Tibial nerve (tissue), 4 donors: ENCODE measurements at regions not wholly inside any gene's neighbourhood (a gene's known extent, or its start where the extent isn't known, plus 50 kb on each side); places are given as distances from the start of the nearest gene placed in this dataset.

ENCODE experiments used
- DNase-seq, 2 donors: peaks; one replicate each; pipeline ENCODE4 v3.0.0-alpha.2; 2019; ENCODE audit warnings: low spot score in 2 of 2
- H3K27ac ChIP-seq, 4 donors: fragments of 200-600 bp; sonication (generic) in 3 of 4; one replicate each; pipeline ENCODE4 v1.5.1; 2017 to 2019; ENCODE audit warnings: mild to moderate bottlenecking in 1 of 4
- H3K27me3 ChIP-seq, 2 donors: fragments of 200-600 bp; sonication (generic) in 1 of 2; one replicate each; pipeline versions ENCODE4 v1.5.1 to v1.6.0; 2017 to 2019
- H3K36me3 ChIP-seq, 3 donors: fragments of 200-600 bp; sonication (generic); one replicate each; pipeline ENCODE4 v1.5.1; 2018 to 2019
- H3K4me1 ChIP-seq, 4 donors: fragments of 200-600 bp; sonication (generic) in 3 of 4; one replicate each; pipeline ENCODE4 v1.5.1; 2017 to 2019
- H3K4me3 ChIP-seq, 4 donors: fragments of 200-600 bp; sonication (generic) in 3 of 4; one replicate each; pipeline ENCODE4 v1.5.1; 2017 to 2019; ENCODE audit warnings: mild to moderate bottlenecking in 1 of 4, moderate library complexity in 1 of 4
- H3K9me3 ChIP-seq, 4 donors: fragments of 200-600 bp; sonication (generic) in 3 of 4; one replicate each; pipeline ENCODE4 v1.5.1; 2017 to 2019
- CTCF ChIP-seq, 5 experiments: fragments of 200-600 bp in 3 of 5; fragments of 450-650 bp in 2 of 5; sonication (generic) in 3 of 5; IDR thresholded peaks; one replicate each; pipeline ENCODE4 v1.5.1; 2016 to 2019; ENCODE audit warnings: antibody characterized with exemption in 5 of 5, mild to moderate bottlenecking in 3 of 5, moderate library complexity in 2 of 5
- EP300 ChIP-seq, 2 donors: sonication (generic); formaldehyde crosslinking; IDR thresholded peaks; one replicate each; pipeline ENCODE4 v1.6.1; 2017; ENCODE audit warnings: antibody characterized with exemption in 2 of 2, mild to moderate bottlenecking in 1 of 2
- POLR2A ChIP-seq, 2 donors: fragments of 450-650 bp; IDR thresholded peaks; one replicate each; pipeline ENCODE4 v1.6.1; 2017; ENCODE audit warnings: antibody characterized with exemption in 2 of 2, mild to moderate bottlenecking in 2 of 2, moderate library complexity in 2 of 2
- WGBS, 2 donors: methylation state at CpG; one replicate each; pipeline ENCODE4 v1.1.5; 2018; 5-methylcytosine and 5-hydroxymethylcytosine counted together

- Histone ChIP-seq H3K9me3 (no peaks in the 10 kb centered on the region), H3K4me3 (peak overlapping the region in 3 of 4 donors; percentile 4 to 23 (median 23)), H3K36me3 (no peaks in the 10 kb centered on the region), H3K27me3 (no peaks in the 10 kb centered on the region), H3K4me1 (peaks cover 0 to 33% (median 2%) of the 10 kb centered on the region in 4 donors), H3K27ac (peak overlapping the region in 3 of 4 donors; percentile 10 to 70 (median 58))
- TF ChIP-seq CTCF (IDR thresholded peaks at IDR 0.05) (no peak), EP300 (IDR thresholded peaks at IDR 0.05) (no peak), POLR2A (IDR thresholded peaks at IDR 0.05) (no peak)
- DNase-seq = no peak
- WGBS, 2 donors = 25 to 29% methylated on average over 5 of the region's 5 CpGs
These were observed 460.6 kb upstream of the NR2F2 start for GRCh38 chr15:95869920-95870319.

GRCh38 chr15:95872366-95872771 is 458.1 kb upstream of the NR2F2 start:
- Histone ChIP-seq H3K4me3 (no peak overlapping the region), H3K27me3 (no peaks in the 10 kb centered on the region), H3K9me3 (no peaks in the 10 kb centered on the region), H3K36me3 (no peaks in the 10 kb centered on the region), H3K4me1 (peaks cover 0 to 44% (median 2%) of the 10 kb centered on the region in 4 donors), H3K27ac (no peak overlapping the region)
- DNase-seq = no peak
- TF ChIP-seq POLR2A (IDR thresholded peaks at IDR 0.05) (no peak), CTCF (IDR thresholded peaks at IDR 0.05) (no peak), EP300 (IDR thresholded peaks at IDR 0.05) (no peak)
- 92 to 93% methylated on average over 3 of the region's 3 CpGs for WGBS, 2 donors

- Histone ChIP-seq H3K4me3 (peak overlapping the region in 1 of 4 donors; percentile 4), H3K9me3 (no peaks in the 10 kb centered on the region), H3K36me3 (no peaks in the 10 kb centered on the region), H3K4me1 (peaks cover 0 to 45% (median 2%) of the 10 kb centered on the region in 4 donors), H3K27me3 (no peaks in the 10 kb centered on the region), H3K27ac (peak overlapping the region; percentile 3 to 81 (median 64))
- no peak for DNase-seq
- TF ChIP-seq EP300 (IDR thresholded peaks at IDR 0.05) = no peak
- TF ChIP-seq POLR2A (IDR thresholded peaks at IDR 0.05) = no peak
These were observed 455.9 kb upstream of the NR2F2 start for GRCh38 chr15:95874637-95875036.

- H3K27me3 ChIP-seq = no peaks in the 10 kb centered on the region
- DNase-seq = peak in 1 of 2 donors; percentile 75
- peak overlapping the region in 1 of 4 donors; percentile 4 for H3K4me3 ChIP-seq
- TF ChIP-seq EP300 (IDR thresholded peaks at IDR 0.05) = peak in 1 of 2 donors; percentile 76
- TF ChIP-seq POLR2A (IDR thresholded peaks at IDR 0.05) = no peak
- peak in 2 of 5 experiments; percentile 11 to 18 for TF ChIP-seq CTCF (IDR thresholded peaks at IDR 0.05)
- H3K27ac ChIP-seq = peak overlapping the region; percentile 3 to 81 (median 64)
- peaks cover 0 to 49% (median 2%) of the 10 kb centered on the region in 4 donors for H3K4me1 ChIP-seq
- WGBS, 2 donors = 17 to 21% methylated on average over 7 of the region's 7 CpGs
- H3K9me3 ChIP-seq = no peaks in the 10 kb centered on the region
- no peaks in the 10 kb centered on the region for H3K36me3 ChIP-seq
These were observed 455.3 kb upstream of the NR2F2 start for GRCh38 chr15:95875121-95875643.

- TF ChIP-seq POLR2A (IDR thresholded peaks at IDR 0.05) (no peak), EP300 (IDR thresholded peaks at IDR 0.05) (no peak), CTCF (IDR thresholded peaks at IDR 0.05) (no peak)
- Histone ChIP-seq H3K27ac (peak overlapping the region in 2 of 4 donors; percentile 55 to 72), H3K27me3 (no peaks in the 10 kb centered on the region), H3K36me3 (no peaks in the 10 kb centered on the region), H3K9me3 (no peaks in the 10 kb centered on the region), H3K4me3 (peak overlapping the region in 1 of 4 donors; percentile 18), H3K4me1 (peaks cover 0 to 29% (median 0%) of the 10 kb centered on the region in 4 donors)
- DNase-seq = no peak
- 42 to 49% methylated on average over 6 of the region's 6 CpGs for WGBS, 2 donors
These were observed 450.4 kb upstream of the NR2F2 start for GRCh38 chr15:95880031-95880570.
